OCI-LY1 (cell line): ENCODE measurements at regions not wholly inside any gene's neighbourhood (a gene's known extent, or its start where the extent isn't known, plus 50 kb on each side); places are given as distances from the start of the nearest gene placed in this dataset.

Experiments
- EZH2 ChIP-seq: fragments of 200-600 bp; sonication (generic), shearing (Covaris generic); IDR thresholded peaks from 2 replicates; pipeline ENCODE4 v1.8.0; 2017; ENCODE audit warnings: borderline replicate concordance, mixed run types, mild to moderate bottlenecking, antibody characterized with exemption, low read length, moderate library complexity, mixed read lengths
- TF ChIP-seq, protein P1 (sequence below): fragments of 200-600 bp; sonication (generic), shearing (Covaris generic); IDR thresholded peaks from 2 replicates; pipeline ENCODE4 v1.5.1; 2017; ENCODE audit warnings: mild to moderate bottlenecking, antibody characterized with exemption, low read length, moderate library complexity, mixed read lengths

DNA sequence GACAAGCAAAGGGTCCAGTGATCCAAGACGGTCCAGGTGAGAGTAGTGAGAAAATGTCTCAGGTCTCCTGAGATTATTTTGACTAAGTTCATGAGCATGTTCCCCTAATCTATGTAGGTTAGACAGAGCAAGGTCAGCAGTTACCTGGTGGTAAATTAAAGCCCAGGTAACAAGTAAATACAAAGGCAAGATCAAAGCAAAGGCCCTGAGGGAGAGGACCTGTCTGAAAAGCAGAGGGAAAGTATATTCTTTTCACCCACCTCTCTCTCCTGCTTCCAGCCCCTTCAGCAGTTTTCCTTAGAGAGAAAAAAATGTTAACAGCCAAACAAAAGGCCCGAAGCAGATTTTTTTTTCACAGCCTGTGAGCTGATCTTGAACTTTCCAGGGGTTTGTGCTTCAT lies 302.7 kb downstream of the MAP2K6 start:
- TF ChIP-seq, protein P1, sequence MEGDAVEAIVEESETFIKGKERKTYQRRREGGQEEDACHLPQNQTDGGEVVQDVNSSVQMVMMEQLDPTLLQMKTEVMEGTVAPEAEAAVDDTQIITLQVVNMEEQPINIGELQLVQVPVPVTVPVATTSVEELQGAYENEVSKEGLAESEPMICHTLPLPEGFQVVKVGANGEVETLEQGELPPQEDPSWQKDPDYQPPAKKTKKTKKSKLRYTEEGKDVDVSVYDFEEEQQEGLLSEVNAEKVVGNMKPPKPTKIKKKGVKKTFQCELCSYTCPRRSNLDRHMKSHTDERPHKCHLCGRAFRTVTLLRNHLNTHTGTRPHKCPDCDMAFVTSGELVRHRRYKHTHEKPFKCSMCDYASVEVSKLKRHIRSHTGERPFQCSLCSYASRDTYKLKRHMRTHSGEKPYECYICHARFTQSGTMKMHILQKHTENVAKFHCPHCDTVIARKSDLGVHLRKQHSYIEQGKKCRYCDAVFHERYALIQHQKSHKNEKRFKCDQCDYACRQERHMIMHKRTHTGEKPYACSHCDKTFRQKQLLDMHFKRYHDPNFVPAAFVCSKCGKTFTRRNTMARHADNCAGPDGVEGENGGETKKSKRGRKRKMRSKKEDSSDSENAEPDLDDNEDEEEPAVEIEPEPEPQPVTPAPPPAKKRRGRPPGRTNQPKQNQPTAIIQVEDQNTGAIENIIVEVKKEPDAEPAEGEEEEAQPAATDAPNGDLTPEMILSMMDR, result no peak
- TF ChIP-seq EZH2, result no peak
